Fibroblast of mammary gland (primary cell): ENCODE measurements at regions not wholly inside any gene's neighbourhood (a gene's known extent, or its start where the extent isn't known, plus 50 kb on each side); places are given as distances from the start of the nearest gene placed in this dataset.
A peak's percentile ranks its signal among the peaks of the same experiment; 100 is the strongest.

Experiments used
- DNase-seq: peaks from one replicate; pipeline ENCODE4 v3.0.0-alpha.2; 2010; ENCODE audit warnings: low read depth
- H3K4me3 ChIP-seq: 2 replicates; pipeline ENCODE4 v1.5.1; 2011; ENCODE audit warnings: low read depth, mild to moderate bottlenecking, low read length, moderate library complexity; ENCODE audit not compliant: control insufficient read depth
- CTCF ChIP-seq: conservative IDR thresholded peaks from 2 replicates; pipeline ENCODE4 v1.5.1; 2011; ENCODE audit warnings: low read depth, low read length, inconsistent platforms; ENCODE audit not compliant: control insufficient read depth, insufficient read depth

DNA sequence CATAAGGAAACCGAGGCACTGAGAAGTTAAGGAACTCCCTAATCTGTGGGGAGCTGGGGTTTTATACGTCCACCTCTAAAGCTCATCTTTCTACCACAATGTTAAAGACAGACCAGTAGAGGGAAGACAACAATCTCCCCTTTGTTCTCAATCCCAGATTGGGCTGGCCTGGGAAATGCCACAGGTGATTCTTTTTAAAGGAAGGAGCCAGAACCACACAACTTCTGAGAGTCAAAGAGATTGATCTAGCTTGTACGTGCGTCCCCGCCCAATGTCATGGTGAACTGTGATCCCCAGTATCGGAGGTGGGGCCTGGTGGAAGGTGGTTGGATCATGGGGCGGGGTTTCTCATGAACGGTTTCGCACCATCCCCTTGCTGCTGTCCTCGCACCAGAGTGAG is 81.8 kb upstream of the LCLAT1 start:
- no peak for DNase-seq
- no peak for TF ChIP-seq CTCF

DNA sequence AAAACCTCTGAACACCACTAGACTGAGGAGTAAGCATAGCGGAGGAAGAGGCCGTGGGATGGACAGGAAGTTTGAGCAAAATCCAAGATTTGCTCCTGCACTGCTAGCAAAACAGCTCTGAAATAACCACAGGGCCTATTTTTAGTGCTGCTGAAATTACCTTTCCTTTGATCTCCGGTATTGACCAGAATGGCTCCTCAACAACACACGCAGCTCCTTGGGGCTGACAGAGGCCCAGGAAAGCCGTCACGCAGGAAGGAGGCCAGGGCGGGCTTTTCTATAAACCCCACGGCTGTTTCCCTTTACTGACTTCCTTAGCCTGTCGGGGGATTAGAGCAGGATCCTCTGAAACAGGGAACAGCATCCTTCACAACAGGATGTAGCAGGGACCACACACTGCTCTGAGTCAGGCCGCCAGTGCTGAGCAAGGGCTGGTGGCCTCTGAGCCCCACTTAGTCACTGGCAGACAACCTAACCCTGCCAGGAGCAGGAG is 80.8 kb upstream of the LCLAT1 start:
- H3K4me3 ChIP-seq = no peak overlapping the region
- no peak for TF ChIP-seq CTCF
- peak; percentile 51 for DNase-seq

More for the DNA sequence above, 81.8 kb upstream of the LCLAT1 start:
- H3K4me3 ChIP-seq = no peak overlapping the region

GRCh38 chr2:30367232-30368070 is 79.6 kb upstream of the LCLAT1 start:
- TF ChIP-seq CTCF = no peak
- no peak overlapping the region for H3K4me3 ChIP-seq
- DNase-seq = peak; percentile 44

DNA sequence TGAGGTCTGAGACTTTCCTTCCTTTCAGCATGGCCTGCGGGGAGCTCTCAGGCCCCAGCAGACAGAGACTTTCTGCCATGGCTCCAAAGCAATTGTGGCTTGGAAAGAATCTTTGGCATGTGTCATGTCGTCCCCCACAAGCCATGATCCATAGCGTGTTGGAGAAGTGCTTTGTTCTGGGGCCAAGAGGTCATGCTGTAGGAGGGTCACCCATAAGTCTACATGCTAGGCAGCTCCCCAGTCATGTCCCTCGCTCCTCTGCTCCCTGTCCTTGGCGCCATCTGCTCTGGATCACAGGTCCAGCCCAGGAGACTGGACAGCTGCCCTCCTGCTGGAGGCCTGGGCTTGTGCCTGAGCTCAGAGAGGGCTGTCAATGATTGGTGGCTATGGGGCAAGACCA is 78.8 kb upstream of the LCLAT1 start:
- H3K4me3 ChIP-seq = no peak overlapping the region
- DNase-seq = peak; percentile 72
- TF ChIP-seq CTCF = no peak

GRCh38 chr2:30371028-30371689 is 75.9 kb upstream of the LCLAT1 start:
- TF ChIP-seq CTCF = no peak
- DNase-seq = no peak
- H3K4me3 ChIP-seq = no peak overlapping the region

DNA sequence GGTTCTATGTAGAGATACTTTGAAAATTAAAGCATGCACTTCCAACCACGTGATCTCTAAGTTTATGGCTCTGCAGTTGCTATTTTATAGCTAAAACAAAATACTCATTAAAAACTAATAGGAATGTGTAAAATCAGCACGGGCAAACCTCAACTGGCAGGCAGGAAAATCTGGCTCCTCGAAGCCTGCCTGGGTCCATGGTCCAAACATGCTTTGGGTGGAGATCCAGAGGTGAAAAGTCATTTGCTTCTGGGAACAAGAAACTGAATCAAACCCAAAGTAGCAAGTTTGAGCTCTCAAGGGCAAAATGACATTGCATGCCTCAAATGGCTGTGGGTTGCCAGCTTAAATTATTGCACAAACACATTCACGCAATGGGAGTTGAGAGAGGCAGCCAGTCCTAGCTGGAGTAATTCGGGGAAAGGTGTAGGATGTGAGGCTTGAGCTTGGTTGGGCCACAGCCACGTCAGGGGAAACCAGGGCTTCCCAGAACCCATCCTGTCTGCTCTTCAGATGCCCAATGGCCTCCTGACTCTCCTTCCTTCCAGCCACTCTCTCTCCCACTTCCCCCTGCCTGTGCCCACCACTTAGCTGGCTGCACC is 75.2 kb upstream of the LCLAT1 start:
- no peak for DNase-seq
- no peak for TF ChIP-seq CTCF
- H3K4me3 ChIP-seq = no peak overlapping the region
